ENCODE measurements at regions not wholly inside any gene's neighbourhood (a gene's known extent, or its start where the extent isn't known, plus 50 kb on each side); places are given as distances from the start of the nearest gene placed in this dataset.
A peak's percentile ranks its signal among the peaks of the same experiment; 100 is the strongest.

- no peak for DNase-seq
Observed at GRCh38 chr1:83769594-83770318, 229.2 kb downstream of the TTLL7 start.

GRCh38 chr1:83769072-83769471 is 229.9 kb downstream of the TTLL7 start:
- DNase-seq, result no peak

DNA sequence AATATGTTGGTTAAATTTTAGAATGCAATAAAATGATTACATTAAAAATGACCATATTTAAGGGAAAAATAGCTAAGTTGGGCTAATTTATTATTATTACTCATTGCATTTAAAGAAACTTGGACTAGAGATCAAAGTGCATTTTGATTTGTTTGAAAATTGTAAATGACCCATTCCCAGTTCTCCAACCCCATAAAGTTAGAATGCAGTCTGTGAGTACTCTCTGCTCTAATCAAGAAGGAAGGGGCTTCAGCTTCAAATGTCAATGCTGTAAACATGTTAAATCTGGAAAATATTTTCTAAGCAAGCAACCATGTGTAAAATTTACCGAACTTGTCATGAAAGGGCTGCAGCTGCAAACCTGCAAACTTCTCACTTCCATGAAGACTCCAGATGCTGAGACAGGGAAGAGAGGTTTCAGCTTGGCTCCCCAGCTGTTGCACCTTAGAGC is 232.7 kb downstream of the TTLL7 start:
- no peak for DNase-seq

- no peak for DNase-seq
Observed at GRCh38 chr1:83765125-83765524, 233.8 kb downstream of the TTLL7 start.

- DNase-seq, result no peak
Observed at GRCh38 chr1:83764209-83764608, 234.7 kb downstream of the TTLL7 start.

GRCh38 chr1:83763361-83764095 is 235.4 kb downstream of the TTLL7 start:
- no peak for DNase-seq

DNA sequence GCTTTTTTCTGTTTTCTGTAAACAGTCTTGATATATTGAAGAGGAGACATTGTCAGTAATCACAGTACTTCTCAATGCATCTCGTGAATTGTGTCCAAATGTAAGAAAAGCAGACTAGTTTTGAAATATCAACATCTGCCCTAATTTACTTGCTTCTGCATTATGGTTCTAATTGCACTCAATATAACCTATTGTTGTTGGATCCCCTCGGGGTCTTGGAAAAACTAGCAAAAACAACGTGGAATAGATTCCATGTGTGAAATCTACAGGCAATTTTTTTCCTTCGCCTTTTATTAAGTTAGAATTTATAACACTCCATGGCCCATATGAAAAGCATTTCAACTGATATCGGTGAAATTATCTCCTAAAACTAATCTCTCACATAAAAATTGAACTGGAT is 236.5 kb downstream of the TTLL7 start:
- no peak for DNase-seq

DNA sequence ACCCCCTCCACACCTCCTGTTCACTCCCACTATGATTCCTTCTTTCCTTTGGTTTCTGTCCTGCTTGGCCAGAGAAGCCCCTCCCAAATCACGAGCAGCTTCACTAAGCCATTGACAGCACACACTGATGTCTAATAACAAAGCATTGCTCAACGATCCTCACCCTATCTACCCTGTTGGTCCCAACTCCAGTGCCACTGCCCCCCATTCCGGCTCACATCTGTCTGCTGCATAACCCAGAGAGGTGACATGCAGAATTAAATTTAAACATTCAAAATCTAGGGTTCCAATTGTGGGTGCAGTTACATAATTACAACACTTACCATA is 236.9 kb downstream of the TTLL7 start:
- DNase-seq, result no peak

DNA sequence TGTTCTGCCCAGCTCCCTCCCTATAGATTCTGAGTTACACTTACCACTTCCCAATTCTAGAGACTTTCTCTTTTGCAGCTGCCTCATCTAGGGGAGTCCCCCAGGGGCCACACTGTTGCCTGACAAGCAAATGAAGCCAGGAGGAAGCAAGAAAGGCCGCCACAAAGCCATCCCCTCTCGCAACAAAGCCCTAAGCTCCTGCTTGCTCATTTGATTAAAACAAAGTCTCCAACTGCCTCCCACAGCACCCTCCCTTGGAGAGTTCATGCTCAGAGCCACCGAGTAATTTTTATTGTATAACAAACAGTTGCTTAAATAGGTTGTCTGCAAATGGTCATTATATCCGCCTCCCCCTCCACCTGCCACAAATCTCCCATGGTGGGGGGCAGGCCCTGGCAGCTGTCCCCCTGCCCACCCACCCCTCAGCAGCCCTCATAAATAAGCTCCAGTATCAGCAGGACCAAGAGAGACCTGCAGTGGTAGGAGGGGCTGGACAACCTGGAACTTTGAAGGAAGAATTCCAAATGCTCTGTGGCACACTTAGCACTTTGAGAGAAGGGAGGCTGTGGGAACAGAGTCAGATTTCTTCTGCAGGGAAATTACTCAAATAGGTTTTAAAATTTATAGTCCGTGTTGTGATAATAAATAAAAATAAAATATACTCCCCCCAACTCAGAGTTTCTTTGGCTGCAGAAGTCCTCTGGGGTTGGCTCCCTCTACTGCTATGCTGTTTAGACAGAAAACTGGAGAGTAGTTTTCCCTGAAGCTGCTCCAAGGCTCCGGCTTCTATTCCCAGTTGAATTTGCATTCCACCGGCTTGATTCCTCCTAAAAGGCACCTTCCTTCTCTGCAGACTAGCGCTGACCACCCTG is 237.5 kb downstream of the TTLL7 start:
- DNase-seq, result peak; percentile 11

GRCh38 chr1:83760226-83761021 is 238.5 kb downstream of the TTLL7 start:
- DNase-seq, result no peak

DNA sequence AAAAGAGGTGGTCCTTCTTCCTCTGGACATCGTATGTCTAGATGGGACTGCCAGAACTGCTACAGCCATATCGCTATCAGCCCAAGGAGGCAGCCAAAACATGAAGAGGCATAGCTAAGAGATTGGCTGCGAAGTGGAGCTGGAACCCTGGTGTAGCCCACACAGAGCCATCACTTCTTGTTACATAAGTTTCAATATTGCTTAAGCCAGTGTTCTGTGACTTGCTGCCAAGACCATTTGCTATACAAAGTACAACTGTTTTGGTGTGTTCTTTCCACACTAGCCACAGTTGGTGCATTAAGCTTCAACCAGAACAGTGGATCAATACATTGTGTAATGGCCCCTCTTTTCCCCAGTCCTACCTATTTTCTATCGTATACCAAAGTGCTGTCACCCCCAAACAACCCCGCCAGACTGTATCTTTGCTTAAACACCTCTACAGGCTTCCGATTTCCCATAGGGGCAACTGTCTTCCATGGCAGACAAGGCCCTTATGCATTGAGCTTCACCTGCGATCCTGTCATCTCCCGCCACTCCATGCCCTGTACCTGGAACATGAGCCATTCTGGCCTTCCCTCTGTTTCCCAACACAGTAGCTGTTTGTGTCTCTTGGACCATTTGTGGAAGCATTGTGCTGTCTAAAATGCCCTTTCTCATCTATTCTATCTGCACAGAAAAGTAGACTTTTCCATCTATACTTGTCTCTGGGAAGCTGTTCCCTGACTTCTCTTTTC is 241.8 kb downstream of the TTLL7 start:
- DNase-seq, result no peak

GRCh38 chr1:83751602-83752001 is 247.3 kb downstream of the TTLL7 start:
- no peak for DNase-seq

DNA sequence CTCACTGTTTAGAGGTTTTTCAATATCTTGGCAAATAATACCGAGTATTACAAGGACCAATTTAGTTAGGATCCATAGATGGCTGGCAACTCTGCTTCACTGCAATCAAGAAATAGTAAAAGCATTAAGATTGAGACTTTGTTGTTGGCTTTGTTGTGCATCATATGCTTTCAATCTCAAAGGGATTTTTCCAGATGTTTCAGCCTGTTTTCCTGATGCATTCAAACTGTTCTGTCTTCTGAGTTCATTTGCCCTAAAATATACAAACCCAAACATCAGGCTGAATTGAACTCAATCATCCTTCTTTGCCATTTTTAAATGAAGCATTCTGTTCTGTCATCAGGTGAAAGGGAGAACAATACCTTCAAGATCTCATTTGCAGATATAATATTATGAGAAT is 248.7 kb downstream of the TTLL7 start:
- no peak for DNase-seq

GRCh38 chr1:83747853-83748482 is 251.0 kb downstream of the TTLL7 start:
- no peak for DNase-seq

DNA sequence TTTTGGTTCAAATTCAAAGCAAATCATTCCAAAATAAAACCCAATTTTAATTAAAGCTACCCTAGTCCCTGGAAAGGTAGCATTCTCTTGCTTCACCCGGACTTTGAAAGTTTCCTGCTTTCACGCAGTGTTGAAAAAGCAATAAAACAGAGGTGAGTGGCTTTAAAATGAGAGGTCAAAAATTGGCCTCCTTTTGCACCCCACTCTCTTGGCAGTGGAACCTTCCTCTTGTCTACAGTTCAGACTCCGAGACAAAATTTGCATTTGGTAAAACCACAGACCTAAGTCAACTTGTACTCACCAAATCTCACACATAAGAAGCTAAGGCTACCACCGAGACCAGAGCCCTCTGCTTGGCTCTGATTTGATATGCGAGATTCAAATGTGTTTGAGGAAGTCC is 252.7 kb downstream of the TTLL7 start:
- no peak for DNase-seq

- DNase-seq, result no peak
Observed at GRCh38 chr1:83742446-83742845, 256.5 kb downstream of the TTLL7 start.

GRCh38 chr1:83741770-83742169 is 257.2 kb downstream of the TTLL7 start:
- DNase-seq, result no peak

DNA sequence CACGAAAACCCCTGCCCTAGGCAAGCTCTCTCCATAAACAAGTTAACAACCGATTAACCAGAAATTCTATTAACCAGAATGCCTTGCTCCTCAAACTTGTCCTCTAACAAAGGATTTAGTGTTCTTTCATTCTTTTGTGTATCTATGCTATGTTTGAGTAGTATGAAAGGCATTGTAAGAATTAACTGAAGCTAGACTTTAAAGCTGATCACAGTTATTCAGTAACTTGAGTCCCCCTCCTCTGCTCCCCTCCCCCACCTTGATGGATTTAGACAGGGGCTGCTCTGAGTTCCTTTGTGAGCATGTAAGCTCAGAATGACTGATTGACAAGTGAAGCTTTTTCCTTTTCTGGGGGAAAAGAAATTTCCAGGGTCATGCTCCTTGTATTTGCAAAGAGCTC is 257.6 kb downstream of the TTLL7 start:
- DNase-seq, result no peak

GRCh38 chr1:83735526-83735925 is 263.4 kb downstream of the TTLL7 start:
- no peak for DNase-seq

GRCh38 chr1:83734420-83734819 is 264.5 kb downstream of the TTLL7 start:
- no peak for DNase-seq

DNA sequence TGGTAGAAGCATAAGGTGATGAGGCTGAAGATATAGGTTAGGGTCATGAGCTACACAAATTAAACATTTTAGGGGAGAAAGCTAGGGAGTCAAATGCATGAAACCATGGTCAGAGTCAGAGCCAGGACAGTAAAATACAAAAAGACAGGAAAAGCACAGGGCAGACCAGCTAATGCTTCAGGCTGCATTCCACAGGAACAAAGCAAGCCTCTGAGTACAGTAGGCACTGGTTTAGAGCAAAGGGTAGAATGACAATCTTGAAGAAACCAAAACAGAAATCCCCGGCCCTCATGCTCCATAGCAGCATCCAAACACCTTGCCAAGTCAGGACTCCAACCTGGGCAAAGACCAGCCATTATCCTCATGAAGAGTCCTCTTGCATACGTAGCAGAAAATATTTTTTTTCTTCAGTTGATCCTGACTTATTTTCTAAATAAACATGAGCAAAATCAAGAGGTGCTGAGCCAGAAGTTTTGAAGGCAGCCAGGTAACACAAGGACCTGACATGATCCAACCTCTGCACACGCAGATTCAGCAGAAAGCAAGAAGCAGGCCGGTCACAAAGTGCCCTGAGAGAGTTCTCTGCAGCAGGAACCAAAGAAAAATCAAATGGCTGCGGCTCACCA is 273.1 kb downstream of the TTLL7 start:
- DNase-seq, result no peak
